CD4-positive, alpha-beta T cell treated with Interleukin-15 for 4 hours (primary cell): ENCODE measurements at regions not wholly inside any gene's neighbourhood (a gene's known extent, or its start where the extent isn't known, plus 50 kb on each side); places are given as distances from the start of the nearest gene placed in this dataset.
"Not testable (repeated sequence)": the region's sequence is repeated elsewhere in the genome, so short reads cannot be mapped to it uniquely, and the experiment has no call there.

Experiments used
- DNase-seq: peaks from one replicate; pipeline ENCODE4 v3.0.0-alpha.2; 2020; ENCODE audit warnings: low spot score

DNA sequence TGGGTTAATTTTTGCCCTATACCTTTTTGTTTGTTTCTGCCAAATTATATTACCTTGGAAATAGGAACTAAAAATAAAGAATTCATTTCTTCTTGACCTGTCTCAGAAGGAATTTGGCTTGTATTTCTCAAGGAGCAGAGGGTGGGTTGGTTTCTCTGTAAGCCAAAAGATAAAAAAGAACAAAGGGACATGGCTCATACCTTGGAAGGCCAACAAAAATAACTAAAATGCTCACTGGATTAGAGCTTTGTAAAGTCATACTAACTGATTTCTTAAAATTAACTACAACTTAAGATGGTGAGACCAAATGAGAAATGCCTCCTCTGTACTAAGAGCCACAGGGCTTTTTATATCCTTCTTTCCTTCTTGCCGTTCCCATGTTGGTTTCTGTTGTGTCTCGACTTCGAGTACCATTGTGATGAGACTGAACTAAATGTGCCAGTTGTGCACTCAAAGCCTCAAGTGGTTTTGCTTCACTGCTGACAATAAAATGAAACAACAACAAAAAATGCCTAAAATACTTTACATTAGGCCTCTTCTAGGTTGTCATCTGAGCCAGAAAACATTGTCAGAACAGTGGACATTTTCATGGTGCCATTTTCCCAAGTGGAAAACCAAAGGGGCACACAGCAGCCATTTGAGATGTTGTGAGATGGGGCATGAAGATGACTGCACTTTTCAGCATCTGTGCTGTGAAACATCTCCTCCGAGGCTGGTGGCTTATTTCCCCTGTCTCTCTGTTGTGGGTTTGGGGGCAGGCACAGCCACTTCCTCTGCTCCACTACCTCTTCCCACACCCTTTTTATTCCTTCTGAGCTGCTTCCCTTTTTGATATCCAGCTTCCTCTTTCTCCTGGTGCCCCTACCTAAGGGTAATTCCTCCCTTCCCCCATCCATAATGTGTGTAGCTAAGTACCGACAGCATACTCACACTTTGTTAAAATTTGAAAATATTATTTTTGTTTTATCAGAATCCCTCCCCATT is 51.8 kb upstream of the AGR3 start:
- DNase-seq: no peak

DNA sequence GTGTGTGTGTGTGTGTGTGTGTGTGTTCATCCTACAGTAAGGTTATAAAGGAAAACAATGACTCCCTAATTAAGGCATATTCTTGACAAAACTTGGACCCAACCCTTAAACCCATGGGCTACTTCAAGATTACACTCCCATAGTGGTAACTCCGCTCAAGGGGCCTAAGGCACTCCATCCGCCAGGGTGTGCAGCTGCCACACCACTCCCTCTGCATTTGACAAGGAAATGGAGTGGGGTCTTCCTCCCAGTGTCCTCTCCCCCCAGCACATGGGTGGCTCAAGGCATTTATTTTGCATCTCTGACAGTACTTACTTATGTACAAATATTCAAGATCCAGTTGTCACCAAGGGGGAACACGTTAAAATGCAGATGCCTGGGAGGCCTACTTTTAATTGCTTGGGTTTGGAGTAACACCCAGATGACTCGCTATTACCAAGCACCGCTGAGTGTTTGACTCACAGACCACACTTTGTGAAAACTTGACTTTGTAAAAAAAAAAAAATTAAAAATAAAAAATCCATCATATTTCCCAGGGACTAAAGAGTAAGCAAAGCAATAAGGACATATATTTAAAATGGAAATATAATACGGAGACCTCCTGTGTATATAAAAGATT is 53.0 kb upstream of the AGR3 start:
- DNase-seq: no peak

DNA sequence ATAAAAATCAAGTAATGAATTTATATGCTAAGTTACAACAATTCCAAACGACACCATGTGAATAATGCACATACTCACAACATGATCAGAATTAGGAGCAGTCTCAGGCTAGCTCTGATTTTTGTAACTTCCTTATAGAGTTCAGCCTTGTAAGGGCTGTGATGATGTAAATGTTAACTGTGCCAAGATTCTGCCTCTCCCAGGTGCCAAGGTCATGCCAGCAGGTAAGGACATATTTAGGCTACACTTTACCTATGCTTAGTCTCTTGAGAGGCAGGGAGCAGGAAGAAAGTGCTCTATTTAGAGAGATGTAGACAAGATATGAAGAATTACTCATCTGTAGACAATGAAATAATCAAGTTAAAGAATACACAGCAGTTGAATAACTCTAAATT is 53.6 kb upstream of the AGR3 start:
- DNase-seq: no peak

DNA sequence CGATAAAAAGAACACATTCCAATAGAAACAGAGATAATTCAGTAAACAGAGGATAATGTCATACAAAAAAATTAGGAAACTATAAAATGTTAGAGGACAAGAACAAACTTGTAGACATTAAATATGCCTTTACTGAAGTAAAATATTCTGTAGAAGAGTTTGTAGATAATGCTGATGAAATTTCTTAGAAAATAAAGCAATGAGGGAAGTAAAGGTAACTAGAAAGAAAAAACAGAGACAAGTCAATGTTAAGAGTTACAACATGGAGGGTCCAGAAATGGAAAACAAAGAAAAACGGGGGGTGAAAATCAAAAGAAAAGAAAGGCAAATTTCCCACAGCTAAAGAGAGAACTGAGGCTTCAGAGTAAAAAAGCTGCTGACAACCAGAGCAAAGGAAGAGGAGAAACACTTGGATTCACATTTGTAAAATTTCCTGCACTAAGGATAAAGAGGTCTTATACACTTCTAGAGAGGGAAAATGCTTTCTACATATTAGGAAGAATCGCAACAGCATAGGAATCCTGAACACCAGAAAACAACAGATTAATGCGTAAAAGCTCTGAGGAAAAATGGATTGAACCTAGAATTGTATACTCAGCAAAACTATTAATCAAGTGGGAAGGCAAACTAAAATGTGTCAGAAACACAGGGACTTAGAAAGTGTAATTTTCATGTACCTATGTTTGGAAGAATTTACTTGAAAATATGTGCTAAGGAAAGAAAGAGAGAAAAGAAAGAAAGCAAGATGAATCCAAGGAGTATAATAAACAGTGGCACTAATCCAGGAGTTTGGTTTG is 55.0 kb upstream of the AGR3 start:
- DNase-seq: no peak

DNA sequence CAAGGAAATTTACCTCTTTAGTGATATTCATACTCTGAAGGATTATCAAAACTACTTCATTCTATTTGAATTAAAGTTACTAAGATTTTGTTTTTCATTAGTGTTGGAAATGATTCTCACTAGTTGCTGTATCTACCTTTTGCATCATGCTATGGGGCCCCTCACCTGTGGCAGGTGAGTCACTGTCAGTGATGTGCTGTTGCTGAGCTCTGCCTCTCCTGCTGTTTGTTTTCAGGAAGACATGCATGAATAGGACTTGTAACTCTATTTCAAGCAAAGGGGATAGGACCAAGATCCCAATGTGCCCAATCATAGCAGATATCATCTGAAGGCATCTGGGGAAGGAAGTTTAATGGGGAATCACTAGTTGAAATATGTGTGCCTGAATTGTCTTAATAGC is 57.4 kb upstream of the AGR3 start:
- DNase-seq: no peak

DNA sequence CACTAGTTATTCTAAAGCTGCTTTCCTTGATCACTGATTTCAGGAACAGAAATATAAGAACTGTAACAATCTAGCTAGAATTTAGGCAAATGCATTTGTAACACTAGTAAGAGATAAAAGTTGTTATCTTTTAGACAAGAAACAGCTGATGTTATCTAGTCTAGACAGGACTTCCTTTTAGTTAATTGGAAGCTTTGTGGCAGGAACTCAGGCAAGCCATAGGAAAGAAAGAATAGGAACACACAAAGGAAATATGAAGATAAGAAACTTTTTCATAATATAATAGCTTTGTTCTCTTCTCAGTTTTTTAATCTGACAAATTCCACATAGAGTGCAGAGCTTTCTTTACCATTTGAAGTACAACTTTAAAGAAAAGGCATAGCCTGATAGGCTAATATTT is 59.0 kb upstream of the AGR3 start:
- no peak for DNase-seq

DNA sequence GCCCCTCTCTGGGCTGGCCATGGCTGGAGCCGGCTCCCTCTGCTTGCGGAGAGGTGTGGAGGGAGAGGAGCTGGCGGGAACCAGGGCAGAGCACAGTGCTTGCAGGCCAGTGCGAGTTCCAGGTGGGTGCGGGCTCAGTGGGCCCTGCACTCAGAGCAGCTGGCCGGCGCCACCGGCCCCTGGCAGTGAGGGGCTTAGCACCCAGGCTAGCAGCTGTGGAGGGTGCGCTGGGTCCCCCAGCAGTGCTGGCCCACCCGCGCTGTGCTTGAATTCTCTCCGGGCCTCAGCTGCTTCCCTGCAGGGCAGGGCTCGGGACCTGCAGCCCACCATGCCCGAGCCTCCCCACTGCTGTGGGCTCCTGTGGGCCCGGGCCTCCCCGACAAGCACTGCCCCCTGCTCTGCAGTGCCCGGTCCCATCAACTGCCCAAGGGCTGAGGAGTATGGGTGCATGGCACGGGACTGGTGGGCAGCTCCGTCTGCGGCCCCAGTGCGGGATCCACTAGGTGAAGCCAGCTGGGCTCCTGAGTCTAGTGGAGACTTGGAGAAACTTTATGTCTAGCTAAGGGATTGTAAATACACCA is 61.2 kb upstream of the AGR3 start:
- no peak for DNase-seq

DNA sequence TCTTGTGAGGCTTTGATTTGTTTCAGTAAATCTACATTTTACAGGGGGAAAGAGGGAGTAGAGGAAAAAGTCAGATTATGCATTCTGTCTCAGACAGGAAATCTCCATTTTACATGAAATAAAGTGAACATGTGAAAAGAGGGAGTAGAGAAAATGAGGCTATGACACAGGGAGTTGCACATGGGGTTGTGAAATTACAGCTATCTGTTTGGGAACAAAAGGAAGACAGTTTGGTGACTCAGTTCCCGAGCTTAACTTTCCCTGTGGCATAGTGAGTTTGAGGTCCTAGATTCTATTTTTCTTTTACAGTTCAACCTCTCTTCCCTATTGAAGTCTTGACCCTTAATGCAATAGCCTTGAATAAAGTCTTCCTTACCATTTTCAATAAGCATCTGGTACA is 63.2 kb upstream of the AGR3 start:
- no peak for DNase-seq

DNA sequence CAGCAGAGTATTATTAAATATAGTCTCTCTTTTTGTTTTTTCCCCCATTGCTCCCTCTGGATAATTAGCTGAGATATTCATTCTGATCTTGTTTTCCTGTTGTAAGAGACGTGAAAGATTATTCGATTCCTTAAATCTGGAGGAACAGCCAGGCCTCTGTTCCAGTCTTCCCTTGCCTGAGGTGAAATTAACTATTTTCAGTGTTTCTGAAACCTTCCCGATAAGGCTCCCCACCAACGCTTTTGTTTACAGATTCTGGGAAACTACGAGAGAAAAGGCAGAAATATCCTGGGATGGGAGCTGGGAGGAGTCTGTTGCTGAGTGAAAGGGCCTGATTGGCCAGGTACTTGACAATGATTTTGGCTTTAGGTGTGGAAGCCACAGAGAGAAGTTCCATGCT is 63.6 kb upstream of the AGR3 start:
- no peak for DNase-seq

DNA sequence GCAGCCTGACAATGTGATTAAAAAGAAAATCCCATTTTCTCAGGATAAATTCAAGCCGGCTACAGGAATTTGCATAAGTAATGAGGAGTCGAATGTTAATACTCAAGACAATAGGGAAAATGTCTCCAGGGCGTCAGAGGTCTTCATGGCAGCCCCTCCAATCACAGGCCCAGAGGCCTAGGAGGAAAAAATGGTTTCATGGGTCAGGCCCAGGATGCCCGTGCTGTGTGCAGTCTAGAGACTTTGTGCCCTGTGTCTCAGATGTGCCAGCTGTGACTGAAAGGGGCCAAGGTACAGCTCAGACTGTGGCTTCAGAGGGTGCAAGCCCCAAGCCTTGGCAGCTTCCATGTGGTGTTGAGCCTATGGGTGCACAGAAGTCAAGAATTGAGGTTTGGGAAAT is 66.3 kb upstream of the AGR3 start:
- DNase-seq: not testable (repeated sequence)

DNA sequence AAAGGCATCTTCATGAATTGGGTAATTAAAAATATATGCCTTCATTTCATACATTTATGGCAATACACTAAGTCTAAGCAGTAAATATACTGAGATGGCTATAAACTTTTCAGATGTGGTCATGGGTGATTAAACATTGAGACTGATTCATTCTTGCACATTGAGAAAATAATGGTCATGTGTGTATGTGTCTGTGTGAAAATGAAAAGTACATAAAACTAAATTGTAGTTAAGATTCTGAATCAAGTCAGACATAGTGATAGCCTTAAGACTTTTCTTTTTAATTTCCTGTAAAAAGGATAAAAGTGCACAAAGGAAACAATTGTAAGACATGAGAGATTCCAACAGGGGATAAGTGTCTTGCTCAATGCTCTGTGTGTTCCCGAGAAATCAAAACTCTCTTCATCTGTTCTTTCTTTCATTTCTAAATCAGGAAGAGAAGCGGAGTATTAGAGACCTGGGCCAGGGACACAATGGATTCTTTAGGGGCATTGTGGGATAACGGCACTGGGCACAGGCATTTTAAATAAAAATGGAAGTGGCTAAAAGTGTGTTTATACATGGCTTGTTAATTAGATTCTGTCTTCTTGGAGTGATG is 69.8 kb upstream of the AGR3 start:
- no peak for DNase-seq

DNA sequence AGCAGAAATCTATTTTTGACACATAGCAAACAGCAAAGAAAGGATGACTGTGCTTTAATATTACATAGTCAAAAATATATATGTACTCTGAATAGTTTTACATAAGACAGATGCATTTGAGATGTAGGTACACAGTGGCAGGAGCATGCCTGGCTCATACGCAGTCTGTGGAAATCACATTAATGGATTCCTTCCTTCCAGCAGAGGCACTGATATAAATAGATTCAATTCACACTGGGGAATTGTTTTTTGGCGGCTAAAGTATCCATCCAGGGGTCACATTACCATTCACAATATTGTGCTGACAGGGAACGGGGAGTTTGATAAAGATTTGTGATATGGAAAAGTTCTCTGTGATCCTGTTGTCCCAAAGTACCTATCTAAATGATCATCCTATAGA is 72.5 kb upstream of the AGR3 start:
- no peak for DNase-seq

DNA sequence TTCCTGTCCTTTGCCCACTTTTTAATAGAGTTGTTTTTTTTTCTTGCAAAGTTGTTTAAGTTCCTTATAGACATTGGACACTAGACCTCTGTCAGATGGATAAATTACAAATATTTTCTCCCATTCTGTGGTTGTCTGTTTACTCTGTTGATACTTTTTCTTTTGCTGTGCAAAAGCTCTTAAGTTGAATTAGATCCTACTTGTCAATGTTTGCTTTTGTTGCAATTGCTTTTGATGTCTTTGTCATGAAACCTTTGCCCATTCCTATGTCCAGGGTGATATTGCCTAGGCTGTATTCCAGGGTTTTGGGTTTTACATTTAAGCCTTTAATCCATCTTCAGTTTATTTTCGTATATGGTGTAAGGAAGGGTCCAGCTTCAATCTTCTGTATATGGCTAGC is 76.9 kb upstream of the AGR3 start:
- DNase-seq: no peak

DNA sequence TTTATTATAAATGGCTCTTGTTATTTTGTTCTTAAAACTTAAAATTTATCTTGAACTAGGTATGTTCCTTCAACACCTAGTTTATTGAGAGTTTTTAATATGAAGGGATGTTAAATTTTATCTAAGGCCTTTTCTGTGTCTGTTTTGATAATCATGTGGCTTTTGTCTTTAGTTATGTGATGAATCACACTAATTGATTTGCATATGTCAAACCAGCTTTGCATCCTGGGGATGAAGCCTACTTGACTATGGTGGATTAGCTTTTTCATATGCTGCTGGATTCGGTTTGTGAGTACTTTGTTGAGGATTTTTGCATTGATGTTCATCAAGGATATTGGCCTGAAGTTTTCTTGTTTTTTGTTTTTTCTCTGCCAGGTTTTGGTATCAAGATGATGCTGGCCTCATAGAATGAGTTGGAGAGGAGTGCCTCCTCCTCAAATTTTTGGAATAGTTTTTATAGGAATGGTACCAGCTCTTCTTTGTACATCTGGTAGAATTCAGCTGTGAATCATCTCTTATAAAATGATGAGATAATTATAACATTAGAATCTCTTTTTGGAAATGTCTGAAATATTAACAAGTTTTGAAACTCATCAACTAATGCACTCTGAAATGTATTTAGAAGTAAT is 78.7 kb upstream of the AGR3 start:
- DNase-seq: no peak

DNA sequence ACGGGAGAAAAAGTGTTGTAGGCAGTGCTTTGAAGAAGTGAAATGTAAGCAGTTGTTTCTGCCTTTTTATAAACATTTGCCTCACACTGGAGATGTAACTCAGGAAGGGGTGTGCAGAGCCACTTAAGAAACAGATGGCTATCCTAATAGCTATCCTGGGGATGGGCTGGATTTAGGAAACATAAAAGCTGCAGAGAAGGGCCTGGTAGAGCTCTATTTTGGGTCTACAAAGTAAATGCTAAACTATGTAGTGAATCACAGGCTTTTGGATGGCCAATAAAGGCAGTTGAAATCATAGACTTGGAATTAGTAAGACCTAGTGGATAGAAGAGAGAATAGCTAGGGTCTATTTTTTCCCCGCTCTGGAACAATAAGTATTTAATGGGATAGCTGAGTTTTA is 79.9 kb upstream of the AGR3 start:
- DNase-seq: no peak

DNA sequence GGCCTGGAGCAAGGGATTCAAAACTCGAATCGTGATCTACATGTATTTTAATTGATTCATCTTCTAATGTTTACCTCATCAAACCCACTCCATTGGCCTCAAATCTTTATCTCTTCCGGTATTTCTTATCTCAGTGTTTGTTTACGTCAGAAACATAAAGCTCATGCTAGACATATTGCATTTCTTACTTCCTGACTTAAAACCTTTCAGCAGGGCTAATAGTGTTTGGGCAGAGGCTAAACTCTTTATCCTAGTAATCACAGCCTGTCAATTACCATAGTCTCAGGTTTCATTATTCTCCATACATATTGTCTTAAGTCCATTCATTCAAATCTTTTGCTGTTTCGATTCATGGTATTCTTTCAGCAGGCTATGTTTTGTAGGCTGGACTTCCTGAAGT is 81.3 kb upstream of the AGR3 start:
- no peak for DNase-seq

DNA sequence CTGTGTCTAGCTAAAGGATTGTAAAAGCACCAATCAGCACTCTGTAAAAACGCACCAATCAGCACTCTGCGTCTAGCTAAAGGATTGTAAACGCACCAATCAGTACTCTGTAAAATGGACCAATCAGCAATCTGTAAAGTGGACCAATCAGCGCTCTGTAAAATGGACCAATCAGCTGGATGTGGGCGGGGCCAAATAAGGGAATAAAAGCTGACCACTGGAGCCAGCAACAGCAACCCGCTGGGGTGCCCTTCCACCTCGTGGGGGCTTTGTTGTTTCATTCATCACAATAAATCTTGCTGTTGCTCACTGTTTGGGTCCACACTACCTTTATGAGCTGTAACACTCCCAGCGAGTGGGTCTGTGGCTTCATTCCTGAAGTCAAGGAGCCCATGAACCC is 83.9 kb upstream of the AGR3 start:
- not testable (repeated sequence) for DNase-seq

DNA sequence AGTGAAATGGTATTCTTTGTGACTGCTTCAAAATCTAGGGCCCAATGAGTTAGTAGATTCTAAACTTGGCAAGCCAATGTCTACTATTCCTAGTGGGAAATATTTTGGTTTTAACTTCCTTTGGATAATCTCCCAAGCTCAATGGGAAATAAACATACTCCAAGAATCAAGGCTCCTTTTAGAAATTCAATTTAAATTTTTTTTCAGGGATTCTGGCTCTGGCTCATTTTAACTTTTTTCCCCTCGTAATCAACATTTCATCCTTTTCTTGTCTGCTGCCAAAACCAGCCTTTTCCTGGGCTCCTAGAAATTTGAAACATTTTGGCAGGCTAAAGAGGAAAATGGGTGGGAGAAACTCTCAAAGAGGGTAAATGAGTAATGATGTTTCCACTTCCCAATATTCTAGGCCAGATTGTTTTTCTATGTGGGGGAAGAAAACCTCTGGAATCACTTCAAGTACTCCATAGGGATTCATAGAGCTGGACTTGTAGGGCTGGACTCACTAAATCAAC is 85.6 kb upstream of the AGR3 start:
- no peak for DNase-seq

DNA sequence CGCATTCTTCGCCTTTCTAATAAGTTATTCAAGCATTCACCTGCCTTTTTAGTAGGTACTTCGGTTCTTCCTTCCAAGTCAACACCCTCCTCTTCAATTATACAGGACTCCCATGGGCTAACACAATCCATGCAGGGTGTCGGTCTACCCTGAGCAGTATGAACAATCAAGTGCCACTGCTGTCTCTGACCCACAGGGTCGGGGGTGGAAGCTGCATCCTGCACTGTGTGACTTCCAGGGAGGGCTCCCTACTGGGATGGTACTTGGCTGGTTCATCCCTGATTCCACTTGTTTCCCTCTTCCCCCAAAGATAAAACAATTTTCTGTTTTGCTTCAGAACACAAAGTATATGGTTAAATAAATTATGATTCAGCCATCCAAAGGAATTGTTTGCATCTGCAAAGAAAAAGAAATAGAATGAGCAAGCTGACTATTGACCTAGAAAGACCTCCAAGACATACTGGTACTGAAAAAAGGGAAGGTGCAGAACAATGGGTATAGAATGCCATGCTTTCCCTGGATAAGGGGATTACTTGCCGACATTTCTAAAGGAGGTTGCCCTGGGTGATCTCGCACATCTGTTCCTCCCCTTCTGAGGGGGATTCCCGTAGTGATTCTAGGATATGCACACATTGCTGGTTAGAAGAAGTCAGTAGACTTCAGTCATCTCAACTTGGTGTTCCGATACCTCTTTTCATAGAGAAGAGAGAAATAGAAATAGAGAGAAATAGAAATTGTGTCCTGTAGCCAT is 89.1 kb upstream of the AGR3 start:
- DNase-seq: no peak

DNA sequence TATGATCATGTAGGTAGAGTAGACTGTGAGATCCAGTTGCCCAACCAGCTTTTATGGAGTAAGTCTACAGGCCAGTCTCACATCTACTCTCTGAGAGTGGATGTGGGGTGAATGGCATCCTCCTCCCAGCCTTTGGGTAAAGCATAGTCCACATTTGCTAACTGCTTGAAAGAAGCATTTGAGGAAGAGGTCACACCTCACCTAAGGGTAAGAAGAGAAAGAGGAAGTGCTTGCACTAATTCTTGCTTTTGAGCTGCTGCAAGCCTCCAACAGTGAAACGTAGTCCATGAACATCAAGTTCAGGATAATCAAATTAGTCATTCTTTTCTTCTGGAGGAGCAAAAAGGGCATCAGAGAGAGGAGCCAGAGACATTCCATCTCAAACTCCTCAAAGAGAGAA is 93.9 kb upstream of the AGR3 start:
- DNase-seq: no peak
